Gastrocnemius medialis (tissue), 4 donors: ENCODE measurements at regions not wholly inside any gene's neighbourhood (a gene's known extent, or its start where the extent isn't known, plus 50 kb on each side); places are given as distances from the start of the nearest gene placed in this dataset.

ENCODE experiments used
- CTCF ChIP-seq, 5 experiments: fragments of 450-650 bp in 3 of 5; fragments of 200-600 bp in 2 of 5; sonication (generic) in 2 of 5; IDR thresholded peaks in 4 of 5; conservative IDR thresholded peaks in 1 of 5; 1 replicate in 4 of 5; 2 replicates in 1 of 5; pipeline ENCODE4 v1.5.1; 2016 to 2019; ENCODE audit warnings: antibody characterized with exemption in 5 of 5, mild to moderate bottlenecking in 3 of 5, moderate library complexity in 3 of 5
- POLR2A ChIP-seq, 2 donors: fragments of 450-650 bp; IDR thresholded peaks; one replicate each; pipeline ENCODE4 v1.6.1; 2017; ENCODE audit warnings: antibody characterized with exemption in 2 of 2, mild to moderate bottlenecking in 2 of 2, moderate library complexity in 2 of 2

DNA sequence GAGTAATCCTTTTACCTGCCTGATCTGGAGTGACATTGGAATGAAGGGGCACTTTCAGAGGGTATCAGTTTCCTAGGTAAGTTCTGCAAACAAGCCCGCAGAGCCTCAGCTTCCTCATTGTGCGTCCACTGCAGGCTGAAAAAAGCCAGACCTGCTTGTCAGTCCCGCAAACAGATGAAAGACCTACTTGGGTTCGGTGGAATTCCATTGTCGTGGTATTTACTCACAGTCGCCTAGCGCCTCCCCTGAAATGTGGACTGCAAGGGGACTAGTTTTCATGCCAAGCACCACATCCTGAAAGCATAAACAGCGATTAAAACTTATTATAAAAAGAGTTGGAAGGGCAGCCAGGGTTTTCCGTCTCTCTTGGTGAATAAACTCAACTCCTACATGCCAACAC lies 121.5 kb downstream of the PAX1 start:
- no peak for TF ChIP-seq CTCF (IDR thresholded peaks at IDR 0.05 in 4 of 5, conservative IDR thresholded peaks at IDR 0.05 in 1 of 5)
- no peak for TF ChIP-seq POLR2A (IDR thresholded peaks at IDR 0.05)
